ENCODE measurements at regions not wholly inside any gene's neighbourhood (a gene's known extent, or its start where the extent isn't known, plus 50 kb on each side); places are given as distances from the start of the nearest gene placed in this dataset.

DNA sequence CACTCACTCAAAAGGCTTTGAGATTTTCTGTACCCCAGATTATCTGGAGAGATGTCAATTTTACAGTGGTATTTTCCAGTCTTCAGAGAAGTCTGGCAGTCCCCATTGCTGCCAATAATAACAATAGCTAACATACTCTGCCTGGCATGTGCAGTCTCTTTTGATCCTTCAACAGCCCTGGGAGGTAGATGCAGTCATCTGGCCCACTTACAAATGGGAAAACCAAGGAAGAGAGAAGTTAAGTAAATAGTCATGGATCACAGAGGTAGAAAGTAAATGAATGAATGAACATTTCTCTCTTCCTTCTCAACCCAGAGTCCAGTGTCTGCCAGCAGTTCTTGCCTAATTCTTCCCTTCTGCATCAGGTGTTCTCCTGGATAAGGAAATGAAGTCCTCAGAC, 113.0 kb upstream of the EDNRA start:
- DNase-seq, result no peak

DNA sequence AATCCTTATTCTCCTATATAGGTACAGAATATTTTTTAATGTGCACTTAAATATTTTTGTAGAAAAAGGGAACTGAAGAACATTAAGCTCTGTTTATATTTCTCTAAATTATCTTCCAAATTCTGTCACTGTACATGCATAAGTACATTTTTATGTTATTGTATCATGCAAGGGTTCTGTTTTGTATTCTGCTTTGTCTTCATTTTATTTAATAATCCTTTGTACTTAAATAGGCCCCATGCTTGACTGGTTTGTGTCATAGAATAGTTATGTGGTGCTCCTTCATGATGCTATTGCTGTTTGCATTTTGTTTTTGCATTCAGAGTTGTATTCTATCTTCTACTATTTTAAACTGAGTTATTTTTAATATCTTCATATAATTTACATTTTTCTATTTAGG, 111.9 kb upstream of the EDNRA start:
- DNase-seq, result no peak

DNA sequence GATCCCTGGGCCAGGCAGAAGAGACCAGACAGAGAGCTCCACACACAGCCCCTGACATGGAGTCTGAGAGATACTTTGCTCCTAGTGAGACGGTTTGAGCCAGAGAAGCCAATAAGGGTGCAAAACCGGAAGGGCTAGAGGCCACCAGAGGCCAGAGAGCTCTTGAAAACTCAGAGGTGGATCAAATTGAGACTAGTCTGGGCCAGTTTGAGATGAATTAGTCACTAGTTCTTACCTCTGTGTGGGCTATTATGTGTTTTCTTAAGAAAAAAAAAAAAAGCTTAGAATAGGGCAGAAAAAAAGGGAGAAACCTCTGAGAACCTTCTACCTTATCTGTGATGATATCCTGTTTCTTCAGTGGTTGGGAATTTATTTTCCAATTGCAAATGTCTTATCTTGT, 110.4 kb upstream of the EDNRA start:
- DNase-seq, result no peak

DNA sequence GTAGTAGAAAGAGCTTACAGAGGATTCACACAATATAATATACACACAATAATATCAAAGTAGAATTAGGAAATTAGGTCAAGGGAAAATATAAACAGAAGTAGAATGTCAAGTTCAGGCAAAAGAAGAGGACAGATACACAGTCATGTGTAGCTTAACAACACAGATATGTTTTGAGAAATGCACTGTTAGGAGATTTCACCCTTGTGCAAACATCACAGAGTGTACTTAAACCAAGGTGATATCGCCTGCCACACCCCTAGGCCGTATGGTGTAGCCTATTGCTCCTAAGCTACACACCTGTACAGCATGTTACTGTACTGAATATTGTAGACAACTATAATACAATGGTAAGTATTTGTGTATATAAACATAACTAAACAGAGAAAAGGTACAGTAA, 110.0 kb upstream of the EDNRA start:
- DNase-seq, result no peak

DNA sequence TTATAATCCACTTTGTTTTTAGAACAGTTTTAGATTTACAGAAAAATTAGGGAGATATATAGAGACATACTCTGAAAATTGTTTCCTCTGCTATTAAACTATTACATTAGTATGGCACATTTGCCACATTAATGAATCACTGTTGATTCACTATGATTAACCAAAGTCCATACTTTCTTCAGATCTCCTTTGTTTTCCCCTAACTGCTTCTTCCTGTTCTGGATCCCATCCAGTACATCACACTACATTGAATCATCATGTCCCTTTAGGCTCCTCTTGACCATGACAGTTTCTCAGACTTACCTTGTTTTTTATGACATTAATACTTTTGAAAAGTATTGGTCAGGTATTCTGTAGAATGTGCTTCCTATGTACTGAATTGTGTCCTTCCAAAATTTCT, 109.2 kb upstream of the EDNRA start:
- no peak for DNase-seq

DNA sequence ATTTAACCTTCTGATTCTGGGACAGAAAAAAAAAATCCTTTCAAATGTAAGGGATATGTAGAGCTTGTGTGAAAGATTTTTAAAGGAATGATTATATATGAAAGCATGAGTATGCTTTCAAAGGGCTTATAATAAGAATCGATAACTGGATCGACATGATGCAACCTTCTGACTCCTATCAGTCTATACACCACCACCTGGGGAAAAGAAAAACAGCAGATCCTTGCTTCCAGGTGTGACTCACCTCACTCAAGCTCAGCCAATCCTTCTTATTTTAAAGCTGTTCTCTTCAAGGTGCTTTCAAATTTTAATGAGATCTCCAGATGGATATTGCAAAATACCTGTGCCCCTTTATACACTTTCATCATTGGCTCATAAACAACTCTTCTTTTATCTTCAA, 102.1 kb upstream of the EDNRA start:
- no peak for DNase-seq

DNA sequence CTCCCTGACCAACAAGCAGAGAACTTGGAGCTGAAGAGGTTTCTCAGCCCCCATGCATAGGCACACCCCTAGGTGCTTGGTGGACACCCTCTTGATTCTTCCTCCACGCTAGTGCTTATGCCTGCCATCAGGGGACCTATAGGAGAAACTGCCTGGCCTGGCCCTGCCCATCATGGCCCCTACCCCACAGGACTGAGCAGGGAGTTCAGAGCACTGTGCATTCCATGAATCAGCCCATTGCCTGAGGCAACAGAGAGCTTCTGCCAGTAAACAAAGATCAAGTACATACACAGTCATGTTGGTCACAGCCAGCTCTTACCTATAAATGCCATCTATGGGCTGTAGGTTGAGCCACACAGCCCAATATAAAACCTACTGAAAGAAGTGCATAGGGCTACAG, 99.1 kb upstream of the EDNRA start:
- no peak for DNase-seq

DNA sequence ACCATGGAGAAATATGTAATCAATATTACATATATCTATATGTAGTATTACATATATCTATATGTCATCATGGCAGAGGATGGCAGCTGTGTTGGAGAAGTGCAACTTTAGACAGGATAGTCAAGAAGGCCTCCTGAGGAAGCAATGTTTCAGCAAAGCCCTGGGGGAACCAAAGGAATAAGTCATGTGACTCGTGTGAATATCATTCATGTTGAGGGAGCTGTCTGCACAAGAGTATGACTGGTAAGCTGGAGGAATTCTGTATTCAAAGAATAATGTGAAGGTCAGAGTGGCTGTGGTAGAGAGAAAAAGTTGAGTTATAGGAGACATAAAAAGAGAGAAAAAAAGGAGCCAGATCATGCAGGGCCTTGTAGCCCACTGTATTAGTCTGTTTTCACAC, 92.9 kb upstream of the EDNRA start:
- DNase-seq, result no peak

DNA sequence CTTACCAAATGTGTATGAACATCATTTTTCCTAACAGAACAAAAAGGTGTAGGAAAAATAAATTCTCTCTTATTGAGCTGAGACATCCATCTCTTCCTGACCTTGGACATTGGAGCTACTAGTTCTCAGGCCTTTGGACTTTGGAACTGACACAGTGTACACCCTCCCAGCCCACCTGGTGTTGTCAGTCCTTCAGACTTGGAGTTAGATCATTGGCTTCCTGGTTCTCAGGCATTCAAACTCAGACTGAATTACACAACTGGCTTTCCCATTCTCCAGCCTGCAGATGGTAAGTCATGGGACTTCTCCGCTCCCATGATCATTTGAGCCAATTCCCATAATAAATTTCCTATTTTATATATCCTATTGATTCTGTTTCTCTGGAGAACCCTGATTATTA, 84.8 kb upstream of the EDNRA start:
- no peak for DNase-seq

DNA sequence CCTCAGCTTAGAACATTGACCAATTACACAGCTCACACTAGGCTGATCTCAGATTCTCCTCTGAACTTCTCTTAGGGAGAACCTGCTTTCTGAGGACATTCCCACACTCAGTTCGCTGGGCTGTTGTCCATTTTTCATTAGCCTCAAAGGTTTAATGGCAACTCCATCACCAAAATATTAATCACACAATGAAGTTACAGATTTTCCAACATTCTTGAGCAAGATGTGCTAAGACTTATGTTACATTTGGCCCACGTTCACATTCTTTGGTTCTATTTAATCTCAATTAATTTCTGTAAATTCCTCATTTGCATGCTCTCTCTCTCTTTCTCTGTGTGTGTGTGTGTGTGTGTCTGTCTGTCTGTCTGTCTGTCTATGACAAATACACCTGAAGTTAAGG, 82.3 kb upstream of the EDNRA start:
- DNase-seq, result no peak

DNA sequence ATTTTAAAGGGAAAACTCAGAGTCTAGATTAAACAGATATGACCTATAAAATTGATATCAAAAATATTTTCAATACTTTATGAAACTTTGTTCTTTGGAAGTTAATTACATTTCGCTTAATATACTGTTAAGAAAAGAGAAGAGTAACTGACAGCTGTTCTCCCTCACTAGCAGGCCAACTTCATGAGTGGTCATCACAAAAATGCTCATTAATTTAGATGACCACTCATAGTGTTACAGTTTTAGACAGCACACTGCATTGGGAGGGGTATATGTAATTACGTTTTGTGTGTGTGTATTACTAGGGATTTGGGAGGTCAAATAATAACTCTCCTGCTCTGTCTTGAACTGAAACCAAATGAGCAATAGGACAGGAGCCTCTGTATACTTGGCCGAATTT, 80.2 kb upstream of the EDNRA start:
- no peak for DNase-seq

DNA sequence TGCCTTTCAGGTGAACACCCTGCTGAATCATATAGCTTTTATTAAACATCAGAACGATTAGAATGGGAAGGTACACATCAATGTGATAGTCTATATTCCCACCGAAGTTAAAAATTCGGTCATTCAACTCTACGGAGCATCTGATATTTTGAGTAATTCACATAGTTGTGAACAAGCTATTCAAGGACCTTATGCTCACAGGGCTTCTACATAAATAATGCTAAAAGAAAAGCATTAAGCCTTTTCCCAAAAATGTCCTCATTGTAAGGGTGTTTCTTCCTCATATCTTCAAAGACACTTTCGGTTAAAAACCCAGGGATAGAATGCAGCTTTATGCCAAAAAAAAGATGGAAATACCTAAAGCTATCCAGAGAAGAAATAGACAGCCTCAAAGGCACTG, 79.7 kb upstream of the EDNRA start:
- no peak for DNase-seq

DNA sequence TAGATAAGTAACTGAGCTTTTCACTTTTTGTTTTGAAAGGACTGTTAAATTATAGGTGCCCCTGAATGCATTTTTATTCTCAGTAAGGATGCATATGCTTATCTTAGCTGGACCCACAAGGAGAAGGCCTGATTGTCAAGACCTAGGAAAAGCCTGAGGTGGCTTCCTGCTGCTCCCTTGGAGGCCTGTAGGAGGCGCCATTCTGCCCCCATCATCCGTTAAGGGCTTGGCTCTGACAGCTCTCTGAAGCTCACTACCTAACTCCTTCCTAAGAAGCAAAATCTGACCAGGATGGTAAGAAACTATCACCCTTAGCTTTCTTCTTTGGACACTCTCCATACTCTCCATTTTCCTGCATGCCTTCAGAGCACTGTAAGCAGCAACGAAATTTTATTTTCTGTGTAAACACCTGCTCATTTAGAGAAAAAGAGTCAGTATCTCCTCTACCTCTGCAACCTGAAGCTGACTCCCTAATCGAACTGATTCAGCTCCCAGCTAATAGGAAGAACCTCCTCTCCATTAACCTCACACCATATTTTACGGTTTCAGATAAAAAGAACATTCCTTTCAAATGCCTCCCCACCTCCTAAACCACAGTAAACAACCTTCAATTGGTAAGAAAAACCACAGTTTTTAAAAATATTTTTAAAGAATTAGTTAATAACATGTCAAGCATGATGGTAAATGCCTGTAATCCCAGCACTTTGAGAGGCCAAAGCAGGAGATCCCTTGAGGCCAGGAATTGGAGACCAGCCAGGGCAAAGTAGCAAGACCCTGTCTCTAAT, 73.4 kb upstream of the EDNRA start:
- peak in 1 of 5 experiments; percentile 1 for DNase-seq

DNA sequence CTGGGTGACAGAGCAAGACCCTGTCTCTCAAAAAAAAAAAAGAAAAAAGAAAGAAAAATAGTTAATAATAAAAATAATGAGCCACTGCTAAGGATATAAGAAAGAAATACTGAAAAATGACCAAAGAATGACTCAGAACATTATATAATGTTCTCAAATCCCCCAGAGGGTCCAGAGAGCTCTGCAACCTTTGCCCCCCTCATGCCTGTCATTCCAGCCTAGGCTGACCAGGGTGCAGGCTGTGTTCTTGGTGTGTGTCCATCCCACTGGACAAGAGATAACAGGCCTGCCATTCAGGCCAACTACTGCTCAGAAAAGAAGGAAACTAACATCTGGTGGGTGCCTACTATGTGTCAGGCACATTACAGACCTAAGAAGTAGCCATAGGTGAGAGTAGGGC, 72.7 kb upstream of the EDNRA start:
- DNase-seq, result no peak

DNA sequence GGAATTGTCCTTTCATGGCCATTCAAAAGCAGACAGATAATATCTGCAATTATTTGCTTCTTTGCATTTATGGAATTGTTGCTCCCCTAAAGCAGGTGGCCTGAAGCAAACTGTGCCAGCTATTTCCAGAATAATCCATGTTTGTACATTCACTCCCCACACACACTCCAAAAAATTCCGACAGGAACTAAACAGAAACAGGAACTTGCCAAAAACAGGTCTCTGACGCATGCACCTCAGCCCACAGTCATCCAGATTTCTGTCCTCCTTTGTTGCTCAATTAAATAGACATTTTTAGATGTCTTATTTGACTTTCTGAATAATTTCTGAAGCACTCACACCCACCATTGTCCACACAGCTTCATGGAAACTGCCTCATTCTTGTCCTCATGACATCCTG, 71.5 kb upstream of the EDNRA start:
- no peak for DNase-seq

DNA sequence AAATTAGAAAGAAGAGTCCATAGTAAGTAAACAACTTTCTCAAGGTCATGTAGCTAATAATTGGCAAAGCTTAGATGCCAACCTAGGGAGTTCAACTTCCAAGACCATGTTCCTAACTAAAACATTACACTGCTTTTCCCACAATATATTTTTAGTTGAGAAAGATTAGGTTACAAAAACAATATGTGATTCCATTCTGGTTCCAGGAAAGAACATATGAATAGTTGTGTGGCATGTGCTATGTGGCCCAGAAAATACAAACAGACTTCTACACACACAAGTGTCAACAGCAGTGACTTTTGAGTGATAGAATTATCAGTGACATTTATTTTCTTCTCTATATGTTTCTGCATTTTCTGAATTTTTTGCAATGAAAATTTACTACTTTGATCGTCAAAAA, 62.7 kb upstream of the EDNRA start:
- DNase-seq, result no peak

DNA sequence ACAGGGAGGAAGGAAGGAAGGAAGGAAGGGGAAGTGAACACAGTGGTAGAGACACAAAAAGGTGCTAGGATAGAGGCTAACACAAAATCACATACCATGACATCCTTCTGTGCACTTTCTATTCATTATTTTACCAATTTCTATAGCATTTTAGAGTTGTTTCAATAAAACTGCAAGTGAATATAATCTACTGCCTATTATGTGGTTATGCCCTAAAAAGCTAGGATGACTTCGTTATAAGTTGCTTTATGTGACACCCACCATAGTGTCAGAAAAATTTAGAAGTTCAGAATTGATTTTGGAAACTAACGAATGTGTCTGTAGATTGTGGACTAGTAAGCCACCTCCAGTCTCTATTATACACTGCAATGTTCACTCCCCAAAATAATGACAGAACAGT, 59.4 kb upstream of the EDNRA start:
- no peak for DNase-seq

DNA sequence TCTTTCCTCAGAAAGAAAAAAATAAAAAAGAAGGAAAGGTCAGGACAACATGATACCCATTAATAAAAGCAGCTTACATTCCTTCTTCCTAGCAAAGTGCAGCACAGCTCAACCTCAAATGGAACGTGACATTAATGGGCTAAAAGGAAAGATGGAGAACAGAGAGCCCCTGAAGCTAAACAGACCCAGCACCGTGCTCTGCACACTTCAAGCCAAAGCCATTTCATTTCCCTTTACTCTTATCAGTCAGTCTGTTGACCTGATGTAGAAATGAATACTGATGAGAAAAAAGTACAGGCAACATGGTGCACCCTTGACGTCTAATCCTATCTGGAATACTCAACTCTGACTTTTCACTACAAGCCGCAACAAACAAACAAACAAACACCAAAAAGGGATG, 57.7 kb upstream of the EDNRA start:
- DNase-seq, result no peak

DNA sequence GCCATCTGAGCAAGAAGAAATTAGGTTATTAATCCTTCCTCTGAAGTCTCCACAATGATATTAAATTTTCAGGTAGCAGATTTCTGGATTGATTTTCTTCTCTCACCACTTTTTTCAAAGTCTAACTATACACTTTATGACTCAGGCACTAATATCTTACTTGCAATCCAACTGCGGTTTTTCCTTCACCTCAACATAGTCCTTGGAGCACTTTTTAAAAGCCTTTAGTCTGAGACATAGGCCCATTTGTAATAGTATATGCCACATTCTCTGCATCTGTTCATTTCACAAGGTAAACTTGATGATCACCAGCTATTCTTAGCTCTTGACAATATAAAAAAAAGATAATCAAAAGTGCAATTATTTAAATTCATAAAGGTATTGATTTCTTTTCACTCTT, 55.9 kb upstream of the EDNRA start:
- no peak for DNase-seq

DNA sequence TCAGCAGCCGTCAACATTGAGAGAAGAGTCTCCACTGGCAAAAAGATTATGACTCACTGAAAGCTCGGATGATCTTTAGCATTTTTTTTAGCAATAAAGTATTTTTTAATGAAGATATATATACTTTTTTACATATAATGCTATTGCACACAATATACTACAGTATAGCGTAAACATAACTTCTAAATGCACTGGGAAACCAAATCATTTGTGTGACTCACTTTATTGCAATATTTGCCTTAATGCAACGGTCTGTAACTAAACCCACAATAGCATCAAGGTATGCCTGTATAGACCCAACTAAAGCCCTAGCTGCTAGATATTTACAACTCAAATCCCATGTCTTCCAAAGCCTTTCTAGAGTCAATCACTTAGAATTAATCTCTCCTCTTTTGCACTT, 52.3 kb upstream of the EDNRA start:
- no peak for DNase-seq

DNA sequence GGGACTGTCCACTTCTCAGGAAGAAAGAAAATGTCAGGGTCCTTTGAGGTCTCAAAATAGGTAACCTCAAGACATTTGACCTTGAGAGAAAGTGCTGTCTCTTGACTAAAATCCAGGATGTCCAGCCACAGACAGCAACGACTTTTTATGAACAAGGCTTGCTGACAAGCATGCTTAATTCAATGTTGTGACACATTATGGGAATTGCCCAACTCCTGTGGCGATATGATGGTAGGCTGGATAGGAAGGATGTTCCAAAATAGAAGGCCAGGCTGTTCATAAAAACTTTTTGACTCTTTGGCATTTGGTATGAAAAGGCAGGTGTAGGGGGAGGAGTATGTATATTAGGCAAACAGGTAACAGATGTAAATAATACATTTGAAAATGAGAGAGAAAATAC, 50.8 kb upstream of the EDNRA start:
- no peak for DNase-seq

All from T-helper 2 cell (primary cell).